NCI-H1930 (cell line): ENCODE measurements at regions not wholly inside any gene's neighbourhood (a gene's known extent, or its start where the extent isn't known, plus 50 kb on each side); places are given as distances from the start of the nearest gene placed in this dataset.

Source experiments
- DNase-seq, 2 experiments: peaks; one replicate each; lab custom pipeline; 2025; lab: John Stamatoyannopoulos, UW

- no peak for DNase-seq
Measured at GRCh38 chr5:30051976-30052375, 1141.5 kb upstream of the CDH6 start.

GRCh38 chr5:30050056-30050815 is 1143.2 kb upstream of the CDH6 start:
- DNase-seq, result no peak

GRCh38 chr5:30042677-30043076 is 1150.8 kb upstream of the CDH6 start:
- no peak for DNase-seq

- no peak for DNase-seq
Measured at GRCh38 chr5:30041831-30042385, 1151.6 kb upstream of the CDH6 start.

GRCh38 chr5:30041291-30041690 is 1152.2 kb upstream of the CDH6 start:
- no peak for DNase-seq

GRCh38 chr5:30040488-30041118 is 1152.9 kb upstream of the CDH6 start:
- DNase-seq, result peak; percentile 60 to 74

GRCh38 chr5:30039379-30039778 is 1154.1 kb upstream of the CDH6 start:
- DNase-seq, result no peak

- no peak for DNase-seq
Measured at GRCh38 chr5:30034870-30035269, 1158.6 kb upstream of the CDH6 start.

- DNase-seq, result peak in 1 of 2 experiments; percentile 6
Measured at GRCh38 chr5:30030101-30030500, 1163.4 kb upstream of the CDH6 start.

- no peak for DNase-seq
Measured at GRCh38 chr5:30001826-30002225, 1191.7 kb upstream of the CDH6 start.

GRCh38 chr5:30000231-30000630 is 1193.3 kb upstream of the CDH6 start:
- no peak for DNase-seq

GRCh38 chr5:29995154-29995553 is 1198.3 kb upstream of the CDH6 start:
- no peak for DNase-seq

- no peak for DNase-seq
Measured at GRCh38 chr5:29994519-29994918, 1199.0 kb upstream of the CDH6 start.

GRCh38 chr5:29993286-29993685 is 1200.2 kb upstream of the CDH6 start:
- DNase-seq, result no peak

GRCh38 chr5:29992248-29992647 is 1201.2 kb upstream of the CDH6 start:
- DNase-seq, result no peak

- DNase-seq, result no peak
Measured at GRCh38 chr5:29990681-29991080, 1202.8 kb upstream of the CDH6 start.

GRCh38 chr5:29984156-29984540 is 1209.3 kb upstream of the CDH6 start:
- no peak for DNase-seq

GRCh38 chr5:29983528-29984155 is 1209.8 kb upstream of the CDH6 start:
- DNase-seq, result no peak

- DNase-seq, result no peak
Measured at GRCh38 chr5:29982457-29982856, 1211.0 kb upstream of the CDH6 start.

GRCh38 chr5:29972597-29972996 is 1220.9 kb upstream of the CDH6 start:
- DNase-seq, result no peak

- DNase-seq, result no peak
Measured at GRCh38 chr5:29963956-29964355, 1229.5 kb upstream of the CDH6 start.

- DNase-seq, result no peak
Measured at GRCh38 chr5:29960323-29960722, 1233.2 kb upstream of the CDH6 start.
